Effector CD8-positive, alpha-beta T cell (primary cell): ENCODE measurements at regions not wholly inside any gene's neighbourhood (a gene's known extent, or its start where the extent isn't known, plus 50 kb on each side); places are given as distances from the start of the nearest gene placed in this dataset.
"Not testable (repeated sequence)": the region's sequence is repeated elsewhere in the genome, so short reads cannot be mapped to it uniquely, and the experiment has no call there.

Source experiments
- DNase-seq: peaks from one replicate; lab custom pipeline; 2025; lab: John Stamatoyannopoulos, UW

- no peak for DNase-seq
Measured at GRCh38 chr2:239552213-239552926, 151.6 kb upstream of the HDAC4 start.

- DNase-seq: no peak
Measured at GRCh38 chr2:239551206-239551605, 150.4 kb upstream of the HDAC4 start.

- no peak for DNase-seq
Measured at GRCh38 chr2:239550357-239550756, 149.5 kb upstream of the HDAC4 start.

- DNase-seq: no peak
Measured at GRCh38 chr2:239549711-239550255, 149.0 kb upstream of the HDAC4 start.

- no peak for DNase-seq
Measured at GRCh38 chr2:239548965-239549595, 148.3 kb upstream of the HDAC4 start.

- no peak for DNase-seq
Measured at GRCh38 chr2:239548451-239548871, 147.6 kb upstream of the HDAC4 start.

- not testable (repeated sequence) for DNase-seq
Measured at GRCh38 chr2:239547140-239547539, 146.3 kb upstream of the HDAC4 start.

- DNase-seq: no peak
Measured at GRCh38 chr2:239546541-239546940, 145.7 kb upstream of the HDAC4 start.

GRCh38 chr2:239545741-239546392 lies 145.0 kb upstream of the HDAC4 start:
- no peak for DNase-seq

GRCh38 chr2:239544918-239545465 lies 144.2 kb upstream of the HDAC4 start:
- DNase-seq: no peak

- no peak for DNase-seq
Measured at GRCh38 chr2:239544143-239544917, 143.5 kb upstream of the HDAC4 start.

GRCh38 chr2:239543702-239544101 lies 142.9 kb upstream of the HDAC4 start:
- DNase-seq: no peak

- no peak for DNase-seq
Measured at GRCh38 chr2:239540174-239540573, 139.4 kb upstream of the HDAC4 start.

- DNase-seq: no peak
Measured at GRCh38 chr2:239539776-239540100, 138.9 kb upstream of the HDAC4 start.

GRCh38 chr2:239539083-239539775 lies 138.4 kb upstream of the HDAC4 start:
- no peak for DNase-seq

GRCh38 chr2:239538357-239539052 lies 137.7 kb upstream of the HDAC4 start:
- DNase-seq: no peak

GRCh38 chr2:239537633-239538356 lies 137.0 kb upstream of the HDAC4 start:
- DNase-seq: no peak

- DNase-seq: no peak
Measured at GRCh38 chr2:239536186-239536585, 135.4 kb upstream of the HDAC4 start.

- DNase-seq: no peak
Measured at GRCh38 chr2:239535413-239536144, 134.8 kb upstream of the HDAC4 start.
